ENCODE measurements at regions not wholly inside any gene's neighbourhood (a gene's known extent, or its start where the extent isn't known, plus 50 kb on each side); places are given as distances from the start of the nearest gene placed in this dataset.

GRCh38 chr12:130240831-130241590 lies 78.7 kb downstream of the FZD10 start:
- DNase-seq, result no peak
- intact Hi-C loops (cut with DNase I; ENCODE audit: low total_unique reads), result no loop called here
- WGBS, 5 donors, result 72 to 79% (median 75%) methylated on average over 13 of the region's 13 CpGs

GRCh38 chr12:130242506-130242905 lies 80.2 kb downstream of the FZD10 start:
- Histone ChIP-seq H3K4me1 (no peaks in the 10 kb centered on the region), H3K27me3 (no peaks in the 10 kb centered on the region), H3K4me3 (no peak overlapping the region), H3K36me3 (no peaks in the 10 kb centered on the region), H3K9me3 (no peaks in the 10 kb centered on the region), H3K27ac (no peak overlapping the region)
- no peak for DNase-seq
- no peak for TF ChIP-seq POLR2AphosphoS5 (IDR thresholded peaks at IDR 0.05)
- no peak for TF ChIP-seq EP300 (IDR thresholded peaks at IDR 0.05)
- no peak for TF ChIP-seq CTCF (IDR thresholded peaks at IDR 0.05)
- no peak for TF ChIP-seq POLR2A (IDR thresholded peaks at IDR 0.05)
- WGBS, 5 donors, result 68 to 84% (median 77%) methylated on average over 7 of the region's 7 CpGs
- intact Hi-C loops (cut with DNase I; ENCODE audit: low total_unique reads), result no loop called here

More at GRCh38 chr12:130240831-130241590, 78.7 kb downstream of the FZD10 start:
- TF ChIP-seq POLR2AphosphoS5 (IDR thresholded peaks at IDR 0.05), result no peak
- no peak for TF ChIP-seq CTCF (IDR thresholded peaks at IDR 0.05)
- TF ChIP-seq POLR2A (IDR thresholded peaks at IDR 0.05), result no peak
- TF ChIP-seq EP300 (IDR thresholded peaks at IDR 0.05), result no peak
- Histone ChIP-seq H3K27ac (no peak overlapping the region), H3K36me3 (no peaks in the 10 kb centered on the region), H3K9me3 (no peaks in the 10 kb centered on the region), H3K27me3 (no peaks in the 10 kb centered on the region), H3K4me1 (no peaks in the 10 kb centered on the region), H3K4me3 (no peak overlapping the region)

GRCh38 chr12:130245251-130245650 lies 83.0 kb downstream of the FZD10 start:
- H3K4me3 ChIP-seq, result no peak overlapping the region
- H3K4me1 ChIP-seq, result no peaks in the 10 kb centered on the region
- intact Hi-C loops (cut with DNase I; ENCODE audit: low total_unique reads), result no loop called here
- peaks cover 0 to 5% (median 0%) of the 10 kb centered on the region in 3 donors for H3K27me3 ChIP-seq
- 57 to 80% (median 74%) methylated on average over 6 of the region's 6 CpGs for WGBS, 5 donors
- TF ChIP-seq POLR2AphosphoS5 (IDR thresholded peaks at IDR 0.05) (no peak), EP300 (IDR thresholded peaks at IDR 0.05) (no peak), CTCF (IDR thresholded peaks at IDR 0.05) (no peak), POLR2A (IDR thresholded peaks at IDR 0.05) (no peak)
- peaks cover 0 to 4% (median 0%) of the 10 kb centered on the region in 4 donors for H3K9me3 ChIP-seq
- no peak overlapping the region for H3K27ac ChIP-seq
- DNase-seq, result no peak
- H3K36me3 ChIP-seq, result no peaks in the 10 kb centered on the region

- TF ChIP-seq EP300 (IDR thresholded peaks at IDR 0.05) (no peak), POLR2AphosphoS5 (IDR thresholded peaks at IDR 0.05) (no peak), CTCF (IDR thresholded peaks at IDR 0.05) (no peak), POLR2A (IDR thresholded peaks at IDR 0.05) (no peak)
- DNase-seq, result no peak
- Histone ChIP-seq H3K4me3 (no peak overlapping the region), H3K27me3 (peaks cover 0 to 5% (median 0%) of the 10 kb centered on the region in 3 donors), H3K4me1 (no peaks in the 10 kb centered on the region), H3K36me3 (no peaks in the 10 kb centered on the region), H3K9me3 (peaks cover 0 to 4% (median 0%) of the 10 kb centered on the region in 4 donors), H3K27ac (no peak overlapping the region)
- intact Hi-C loops (cut with DNase I; ENCODE audit: low total_unique reads), result no loop called here
- WGBS, 5 donors, result 61 to 72% (median 66%) methylated on average over 6 of the region's 6 CpGs
These were observed 84.3 kb downstream of the FZD10 start for GRCh38 chr12:130246560-130246959.
